Endothelial cell of umbilical vein (primary cell): ENCODE measurements at regions not wholly inside any gene's neighbourhood (a gene's known extent, or its start where the extent isn't known, plus 50 kb on each side); places are given as distances from the start of the nearest gene placed in this dataset.

Experiments
- BruUV-seq: library from RNA; stranded (reverse); fragments of 400-500 nt; replicated peaks from 2 replicates; lab custom pipeline; 2021; lab: Mats Ljungman, UMichigan
- CTCF ChIA-PET: fragments of 300-600, 350-600 bp; sonication (Branson Sonifier 250); formaldehyde crosslinking; loops from one replicate; lab custom pipeline; 2021; ENCODE audit warnings: antibody characterized with exemption, inconsistent platforms; lab: Charles Lee
- POLR2A ChIA-PET: fragments of 300-600, 350-600 bp; sonication (Branson Sonifier 250); formaldehyde crosslinking; loops from one replicate; lab custom pipeline; 2021; ENCODE audit warnings: antibody characterized with exemption, inconsistent platforms; lab: Charles Lee
- DNase-seq: peaks from one replicate; pipeline ENCODE4 v3.0.0-alpha.2; 2011; ENCODE audit warnings: low read depth, low spot score
- FAIRE-seq: peaks from 2 replicates; lab custom pipeline; 2011; peaks lifted over from hg19 to GRCh38; lab: Jason Lieb, UNC
- H2AFZ ChIP-seq: 2 replicates; pipeline ENCODE4 v1.6.0; 2012; ENCODE audit warnings: low read depth, low read length, control low read depth, inconsistent platforms
- H3K27ac ChIP-seq: 2 replicates; pipeline ENCODE4 v1.5.1; 2011; ENCODE audit warnings: low read depth, mild to moderate bottlenecking, control low read depth, low read length, moderate library complexity; ENCODE audit not compliant: insufficient read depth
- H3K27me3 ChIP-seq, 2 experiments: 2 replicates each; pipeline versions ENCODE4 v1.6.0 to v1.6.1; 2011; ENCODE audit warnings: low read length in 2 of 2, mixed read lengths in 1 of 2; ENCODE audit not compliant: control insufficient read depth in 2 of 2, insufficient read depth in 2 of 2
- H3K36me3 ChIP-seq, 2 experiments: 2 replicates in 1 of 2; 3 replicates in 1 of 2; pipeline ENCODE4 v1.5.1; 2011; ENCODE audit warnings: low read length in 2 of 2, mild to moderate bottlenecking in 1 of 2, moderate library complexity in 1 of 2; ENCODE audit not compliant: control insufficient read depth in 2 of 2, insufficient read depth in 2 of 2; ENCODE audit errors: extremely low read depth in 1 of 2
- H3K4me1 ChIP-seq: 3 replicates; pipeline ENCODE4 v1.5.1; 2011; ENCODE audit warnings: mild to moderate bottlenecking, low read length; ENCODE audit not compliant: control insufficient read depth, insufficient read depth; ENCODE audit errors: extremely low read depth
- H3K4me2 ChIP-seq: 2 replicates; pipeline ENCODE4 v1.6.1; 2011; ENCODE audit warnings: low read length, control low read depth, mixed read lengths; ENCODE audit not compliant: insufficient read depth
- H3K4me3 ChIP-seq, 3 experiments: fragments of 200-600 bp in 1 of 3; sonication (generic), shearing (Covaris generic) in 1 of 3; replicated peaks in 1 of 3; 2 replicates each; pipeline ENCODE4 v1.5.1; 2011 to 2016; ENCODE audit warnings: control low read depth in 3 of 3, low read length in 3 of 3, mild to moderate bottlenecking in 2 of 3, inconsistent platforms in 1 of 3, low read depth in 1 of 3, moderate library complexity in 1 of 3; ENCODE audit not compliant: insufficient read depth in 1 of 3
- H3K79me2 ChIP-seq: 2 replicates; pipeline ENCODE4 v1.6.0; 2012; ENCODE audit warnings: low read length, inconsistent platforms; ENCODE audit not compliant: control insufficient read depth, insufficient read depth
- H3K9ac ChIP-seq: replicated peaks from 2 replicates; pipeline ENCODE3; 2011; ENCODE audit warnings: low read length, control low read depth; ENCODE audit not compliant: insufficient read depth; ENCODE audit errors: extremely low read depth
- H3K9me1 ChIP-seq: replicated peaks from 3 replicates; pipeline ENCODE4 v1.6.0; 2011; ENCODE audit warnings: mild to moderate bottlenecking, low read length; ENCODE audit not compliant: control insufficient read depth, insufficient read depth; ENCODE audit errors: extremely low read depth
- H3K9me3 ChIP-seq: replicated peaks from 2 replicates; pipeline ENCODE4 v1.5.1; 2012; ENCODE audit warnings: low read length, inconsistent platforms; ENCODE audit not compliant: control insufficient read depth, insufficient read depth
- H4K20me1 ChIP-seq: replicated peaks from 2 replicates; pipeline ENCODE3; 2011; ENCODE audit warnings: mild to moderate bottlenecking, low read length; ENCODE audit not compliant: control insufficient read depth, insufficient read depth; ENCODE audit errors: extremely low read depth
- CTCF ChIP-seq, 2 donors: IDR thresholded peaks; 1 replicate in 1 of 2; 2 replicates in 1 of 2; pipeline ENCODE4 v1.5.1; 2011; ENCODE audit warnings: low read length in 2 of 2, mild to moderate bottlenecking in 2 of 2, moderate library complexity in 2 of 2, control low read depth in 1 of 2, inconsistent platforms in 1 of 2, low read depth in 1 of 2; ENCODE audit not compliant: insufficient read depth in 1 of 2; ENCODE audit errors: extremely low read depth in 1 of 2
- EZH2 ChIP-seq: IDR thresholded peaks from 2 replicates; pipeline ENCODE4 v1.6.1; 2012; ENCODE audit warnings: borderline replicate concordance, low read depth, mild to moderate bottlenecking, moderate library complexity, low read length, inconsistent platforms; ENCODE audit not compliant: severe bottlenecking
- FOS ChIP-seq: IDR thresholded peaks from 2 replicates; pipeline ENCODE4 v1.6.1; 2011; ENCODE audit warnings: mild to moderate bottlenecking, low read length, moderate library complexity, borderline replicate concordance; ENCODE audit not compliant: insufficient read depth
- GATA2 ChIP-seq: IDR thresholded peaks from 2 replicates; pipeline ENCODE4 v1.7.0; 2011; ENCODE audit warnings: low read depth, mild to moderate bottlenecking, moderate library complexity, mixed read lengths, low read length; ENCODE audit not compliant: insufficient read length, insufficient read depth
- JUN ChIP-seq: IDR thresholded peaks from 2 replicates; pipeline ENCODE4 v1.6.1; 2011; ENCODE audit warnings: borderline replicate concordance, low read depth; ENCODE audit not compliant: insufficient read length, insufficient read depth
- MYC ChIP-seq: IDR thresholded peaks from one replicate; pipeline ENCODE4 v1.6.1; 2011; ENCODE audit warnings: mild to moderate bottlenecking, low read depth, low read length
- POLR2A ChIP-seq: IDR thresholded peaks from 2 replicates; pipeline ENCODE4 v1.6.1; 2012; ENCODE audit warnings: low read depth, mild to moderate bottlenecking, control low read depth, low read length
- dilution Hi-C: fragments of 300-500 bp; cut with MboI; formaldehyde crosslinking; loops from one replicate; pipeline ENCODE4 v1.15.0; 2019; ENCODE audit warnings: low sequenced_read_pairs; ENCODE audit not compliant: extremely low pct_ligation_motif_present
- intact Hi-C: fragments of 100-400 bp; cut with micrococcal nuclease; formaldehyde crosslinking; loops from one replicate; pipeline ENCODE4 v1.10.0; 2022

- BruUV-seq: no TSS peak
- H3K4me3 ChIP-seq: no peak overlapping the region
- no peak overlapping the region for H3K9ac ChIP-seq
- no peaks in the 10 kb centered on the region for H3K9me3 ChIP-seq
- H3K4me1 ChIP-seq: peaks cover 8% of the 10 kb centered on the region
- H3K79me2 ChIP-seq: no peaks in the 10 kb centered on the region
- H3K27ac ChIP-seq: no peak overlapping the region
- TF ChIP-seq JUN (no peak), POLR2A (no peak), MYC (no peak)
- H3K4me2 ChIP-seq: no peak overlapping the region
- H2AFZ ChIP-seq: no peak overlapping the region
- H4K20me1 ChIP-seq: no peaks in the 10 kb centered on the region
- FAIRE-seq: no peak
- no peak for DNase-seq
- ChIA-PET CTCF (interaction anchor here (0.7 to 1.4 kb wide), 2 partner anchors 12 to 103 kb away, joined by 3 read pairs; no protein-coding TSS in a partner anchor), POLR2A (no interaction called here)
- no peaks in the 10 kb centered on the region for H3K36me3 ChIP-seq
- H3K27me3 ChIP-seq: peaks cover 0 to 2% of the 10 kb centered on the region in 2 experiments
- no peaks in the 10 kb centered on the region for H3K9me1 ChIP-seq
- intact Hi-C loops (no loop called here), dilution Hi-C loops (no loop called here)
These were observed 221.0 kb downstream of the ESM1 start for GRCh38 chr5:54764102-54765090.

GRCh38 chr5:54761213-54761701 is 224.1 kb downstream of the ESM1 start:
- POLR2A ChIA-PET: no interaction called here
- H3K36me3 ChIP-seq: no peaks in the 10 kb centered on the region
- no peaks in the 10 kb centered on the region for H3K9me1 ChIP-seq
- H3K4me1 ChIP-seq: peaks cover 8% of the 10 kb centered on the region
- no peak overlapping the region for H2AFZ ChIP-seq
- H3K4me2 ChIP-seq: no peak overlapping the region
- H4K20me1 ChIP-seq: no peaks in the 10 kb centered on the region
- dilution Hi-C loops (no loop called here), intact Hi-C loops (no loop called here)
- no peak overlapping the region for H3K27ac ChIP-seq
- H3K9ac ChIP-seq: no peak overlapping the region
- H3K79me2 ChIP-seq: no peaks in the 10 kb centered on the region
- no peaks in the 10 kb centered on the region for H3K9me3 ChIP-seq
- TF ChIP-seq FOS (peak; percentile 46), EZH2 (no peak), CTCF (IDR thresholded peaks at IDR 0.05; ENCODE audit: extremely low read depth in 1 of 2, insufficient read depth in 1 of 2, low read depth in 1 of 2, low read length in 2 of 2) (no peak), GATA2 (no peak), JUN (no peak)
- no peak overlapping the region for H3K4me3 ChIP-seq
- peak; percentile 74 for FAIRE-seq
- CTCF ChIA-PET: interaction anchor here (2.0 to 3.8 kb wide), 2 partner anchors 84 to 106 kb away, joined by 8 to 14 read pairs; no protein-coding TSS in a partner anchor
- no TSS peak for BruUV-seq
- peak; percentile 14 for DNase-seq
- no peaks in the 10 kb centered on the region for H3K27me3 ChIP-seq
